GM18499 (cell line): ENCODE measurements at regions not wholly inside any gene's neighbourhood (a gene's known extent, or its start where the extent isn't known, plus 50 kb on each side); places are given as distances from the start of the nearest gene placed in this dataset.

ENCODE experiments used
- ATAC-seq: cut with Tn5 transposase; IDR thresholded peaks from one replicate; pipeline ENCODE4 v1.9.1; 2021; ENCODE audit warnings: moderate number of reproducible peaks; ENCODE audit not compliant: insufficient read depth, unreplicated experiment

GRCh38 chr15:93476491-93477177, 387.6 kb upstream of the RGMA start:
- ATAC-seq: no peak

GRCh38 chr15:93474728-93475127, 385.7 kb upstream of the RGMA start:
- no peak for ATAC-seq

GRCh38 chr15:93469994-93470393, 381.0 kb upstream of the RGMA start:
- ATAC-seq: no peak

GRCh38 chr15:93467337-93467736, 378.3 kb upstream of the RGMA start:
- ATAC-seq: no peak

- ATAC-seq: no peak
Observed at GRCh38 chr15:93466380-93466779, 377.4 kb upstream of the RGMA start.

- ATAC-seq: no peak
Observed at GRCh38 chr15:93462690-93463089, 373.7 kb upstream of the RGMA start.

- peak; percentile 53 for ATAC-seq
Observed at GRCh38 chr15:93460717-93461116, 371.7 kb upstream of the RGMA start.

GRCh38 chr15:93459396-93459795, 370.4 kb upstream of the RGMA start:
- no peak for ATAC-seq

GRCh38 chr15:93458597-93458996, 369.6 kb upstream of the RGMA start:
- ATAC-seq: no peak

GRCh38 chr15:93454788-93455187, 365.8 kb upstream of the RGMA start:
- ATAC-seq: no peak

- ATAC-seq: no peak
Observed at GRCh38 chr15:93452537-93453211, 363.7 kb upstream of the RGMA start.

GRCh38 chr15:93451822-93452221, 362.8 kb upstream of the RGMA start:
- ATAC-seq: no peak

- ATAC-seq: no peak
Observed at GRCh38 chr15:93451265-93451664, 362.3 kb upstream of the RGMA start.

- ATAC-seq: no peak
Observed at GRCh38 chr15:93449798-93450197, 360.8 kb upstream of the RGMA start.

- ATAC-seq: no peak
Observed at GRCh38 chr15:93438310-93438709, 349.3 kb upstream of the RGMA start.

- no peak for ATAC-seq
Observed at GRCh38 chr15:93432474-93432873, 343.5 kb upstream of the RGMA start.

- ATAC-seq: no peak
Observed at GRCh38 chr15:93428807-93429351, 339.9 kb upstream of the RGMA start.

- no peak for ATAC-seq
Observed at GRCh38 chr15:93428150-93428549, 339.1 kb upstream of the RGMA start.

GRCh38 chr15:93424131-93424530, 335.1 kb upstream of the RGMA start:
- no peak for ATAC-seq

- ATAC-seq: no peak
Observed at GRCh38 chr15:93422476-93422875, 333.5 kb upstream of the RGMA start.

- ATAC-seq: no peak
Observed at GRCh38 chr15:93420477-93420876, 331.5 kb upstream of the RGMA start.

GRCh38 chr15:93420050-93420452, 331.0 kb upstream of the RGMA start:
- no peak for ATAC-seq
